GM18907 (cell line): ENCODE measurements at regions not wholly inside any gene's neighbourhood (a gene's known extent, or its start where the extent isn't known, plus 50 kb on each side); places are given as distances from the start of the nearest gene placed in this dataset.

Experiments used
- ATAC-seq: cut with Tn5 transposase; IDR thresholded peaks from one replicate; pipeline ENCODE4 v1.9.1; 2021; ENCODE audit warnings: mild to moderate bottlenecking, moderate library complexity; ENCODE audit not compliant: unreplicated experiment

- ATAC-seq, result no peak
Observed at GRCh38 chr18:45298986-45299385, 316.3 kb upstream of the SLC14A2 start.

- no peak for ATAC-seq
Observed at GRCh38 chr18:45303026-45303425, 312.2 kb upstream of the SLC14A2 start.

GRCh38 chr18:45304558-45304957, 310.7 kb upstream of the SLC14A2 start:
- ATAC-seq, result no peak

- no peak for ATAC-seq
Observed at GRCh38 chr18:45312555-45313126, 302.6 kb upstream of the SLC14A2 start.

GRCh38 chr18:45316127-45316526, 299.1 kb upstream of the SLC14A2 start:
- no peak for ATAC-seq

- ATAC-seq, result no peak
Observed at GRCh38 chr18:45317948-45318640, 297.2 kb upstream of the SLC14A2 start.

- ATAC-seq, result no peak
Observed at GRCh38 chr18:45320724-45321123, 294.6 kb upstream of the SLC14A2 start.

- ATAC-seq, result no peak
Observed at GRCh38 chr18:45321520-45321919, 293.8 kb upstream of the SLC14A2 start.

GRCh38 chr18:45322343-45322742, 292.9 kb upstream of the SLC14A2 start:
- no peak for ATAC-seq

- ATAC-seq, result no peak
Observed at GRCh38 chr18:45324101-45324494, 291.2 kb upstream of the SLC14A2 start.

GRCh38 chr18:45324495-45325113, 290.7 kb upstream of the SLC14A2 start:
- ATAC-seq, result no peak

- ATAC-seq, result no peak
Observed at GRCh38 chr18:45325778-45326177, 289.5 kb upstream of the SLC14A2 start.

GRCh38 chr18:45326505-45326904, 288.8 kb upstream of the SLC14A2 start:
- no peak for ATAC-seq

GRCh38 chr18:45328296-45328695, 287.0 kb upstream of the SLC14A2 start:
- ATAC-seq, result no peak

- no peak for ATAC-seq
Observed at GRCh38 chr18:45328811-45329210, 286.5 kb upstream of the SLC14A2 start.

- ATAC-seq, result no peak
Observed at GRCh38 chr18:45329316-45329715, 286.0 kb upstream of the SLC14A2 start.

- no peak for ATAC-seq
Observed at GRCh38 chr18:45330170-45330594, 285.1 kb upstream of the SLC14A2 start.

- no peak for ATAC-seq
Observed at GRCh38 chr18:45332871-45333270, 282.4 kb upstream of the SLC14A2 start.

GRCh38 chr18:45334191-45334590, 281.1 kb upstream of the SLC14A2 start:
- ATAC-seq, result no peak

GRCh38 chr18:45335282-45336043, 279.8 kb upstream of the SLC14A2 start:
- ATAC-seq, result no peak

GRCh38 chr18:45336448-45336847, 278.8 kb upstream of the SLC14A2 start:
- ATAC-seq, result no peak

- ATAC-seq, result no peak
Observed at GRCh38 chr18:45337477-45337876, 277.8 kb upstream of the SLC14A2 start.
